HCT116 (cell line): ENCODE measurements at regions not wholly inside any gene's neighbourhood (a gene's known extent, or its start where the extent isn't known, plus 50 kb on each side); places are given as distances from the start of the nearest gene placed in this dataset.

Experiments used
- ATAC-seq: fragments of 200-7000 bp; cut with Tn5 transposase; 2 replicates; pipeline ENCODE4 v1.9.1; 2020; ENCODE audit warnings: mild to moderate bottlenecking, moderate library complexity
- BruUV-seq: library from RNA; stranded (reverse); fragments of 400-500 nt; replicated peaks from 2 replicates; lab custom pipeline; 2021; lab: Mats Ljungman, UMichigan
- CTCF ChIA-PET: fragments of 300-600 bp; sonication (Branson Sonifier 250); formaldehyde crosslinking; loops from one replicate; lab custom pipeline; 2021; ENCODE audit warnings: antibody characterized with exemption; lab: Charles Lee
- POLR2A ChIA-PET: fragments of 300-600, 350-600 bp; sonication (Branson Sonifier 250); formaldehyde crosslinking; loops from one replicate; lab custom pipeline; 2021; ENCODE audit warnings: antibody characterized with exemption; lab: Charles Lee
- RAD21 ChIA-PET, 2 experiments: fragments of 300-600 bp; sonication (Branson Sonifier 250); formaldehyde crosslinking; loops; one replicate each; lab custom pipeline; 2023; ENCODE audit warnings: low total read pairs in 2 of 2; ENCODE audit not compliant: uncharacterized antibody in 2 of 2, unreplicated experiment in 2 of 2, low non-redundant PET in 1 of 2; lab: Charles Lee
- DNase-seq: peaks from one replicate; pipeline ENCODE4 v3.0.0-alpha.2; 2010; ENCODE audit warnings: low read depth, low spot score
- H2AFZ ChIP-seq: fragments of 200-600 bp; shearing (Covaris generic), sonication (generic); 2 replicates; pipeline ENCODE4 v1.6.1; 2017; ENCODE audit warnings: low read depth, mixed run types, mixed read lengths, antibody characterized with exemption, low read length; ENCODE audit not compliant: poor library complexity, severe bottlenecking
- H3K27ac ChIP-seq: 2 replicates; pipeline ENCODE4 v1.5.1; 2012; ENCODE audit warnings: low read depth, low read length
- H3K27me3 ChIP-seq: fragments of 200-600 bp; sonication (generic); 2 replicates; pipeline ENCODE4 v1.6.1; 2016; ENCODE audit warnings: mixed run types, low read length, mixed read lengths; ENCODE audit not compliant: insufficient read depth
- H3K36me3 ChIP-seq, 2 experiments: fragments of 200-500 bp in 1 of 2; fragments of 200-600 bp in 1 of 2; sonication (Bioruptor generic) in 1 of 2; sonication (generic) in 1 of 2; 2 replicates each; pipeline versions ENCODE4 v1.5.1 to v1.6.1; 2014 to 2016; ENCODE audit warnings: low read length in 2 of 2, inconsistent platforms in 1 of 2, mixed read lengths in 1 of 2, mixed run types in 1 of 2; ENCODE audit not compliant: insufficient read depth in 2 of 2, control insufficient read depth in 1 of 2
- H3K4me1 ChIP-seq, 2 experiments: fragments of 200-600 bp in 1 of 2; sonication (generic) in 1 of 2; 2 replicates each; pipeline versions ENCODE4 v1.5.1 to v1.6.1; 2012 to 2017; ENCODE audit warnings: low read length in 2 of 2, inconsistent platforms in 1 of 2, mild to moderate bottlenecking in 1 of 2, mixed read lengths in 1 of 2, mixed run types in 1 of 2, moderate library complexity in 1 of 2; ENCODE audit not compliant: insufficient read depth in 2 of 2, control insufficient read depth in 1 of 2
- H3K4me2 ChIP-seq: fragments of 200-600 bp; sonication (generic); 2 replicates; pipeline ENCODE4 v1.6.1; 2017; ENCODE audit warnings: mixed run types, low read length, mixed read lengths
- H3K4me3 ChIP-seq, 2 experiments: fragments of 200-600 bp in 1 of 2; sonication (generic) in 1 of 2; replicated peaks in 1 of 2; 2 replicates each; pipeline ENCODE4 v1.5.1; 2011 to 2016; ENCODE audit warnings: low read length in 2 of 2, control low read depth in 1 of 2, low read depth in 1 of 2, mild to moderate bottlenecking in 1 of 2, mixed read lengths in 1 of 2, mixed run types in 1 of 2
- H3K79me2 ChIP-seq: fragments of 200-600 bp; sonication (generic); 2 replicates; pipeline ENCODE4 v1.6.1; 2017; ENCODE audit warnings: mild to moderate bottlenecking, mixed run types, low read length, moderate library complexity, mixed read lengths; ENCODE audit not compliant: insufficient read depth
- H3K9ac ChIP-seq: fragments of 200-600 bp; sonication (generic); 2 replicates; pipeline ENCODE4 v1.6.1; 2016; ENCODE audit warnings: low read length, mixed read lengths
- H3K9me2 ChIP-seq: fragments of 200-600 bp; sonication (generic), shearing (Covaris generic); 2 replicates; pipeline ENCODE4 v1.6.1; 2017; ENCODE audit warnings: mixed run types, mild to moderate bottlenecking, moderate library complexity; ENCODE audit not compliant: insufficient read depth
- H3K9me3 ChIP-seq, 2 experiments: fragments of 200-500 bp in 1 of 2; fragments of 200-600 bp in 1 of 2; sonication (Bioruptor generic) in 1 of 2; sonication (generic) in 1 of 2; 2 replicates each; pipeline ENCODE4 v1.6.1; 2014 to 2017; ENCODE audit warnings: low read length in 2 of 2, mixed read lengths in 2 of 2, inconsistent platforms in 1 of 2, low read depth in 1 of 2, mild to moderate bottlenecking in 1 of 2, mixed run types in 1 of 2, moderate library complexity in 1 of 2; ENCODE audit not compliant: control insufficient read depth in 1 of 2, insufficient read depth in 1 of 2
- H4K20me1 ChIP-seq: fragments of 200-600 bp; sonication (generic), shearing (Covaris generic); 2 replicates; pipeline ENCODE4 v1.6.1; 2017; ENCODE audit warnings: mixed run types, mild to moderate bottlenecking, moderate library complexity; ENCODE audit not compliant: insufficient read depth
- CEBPB ChIP-seq: IDR thresholded peaks from 2 replicates; pipeline ENCODE4 v1.6.1; 2012; ENCODE audit warnings: low read depth
- ELF1 ChIP-seq: IDR thresholded peaks from 2 replicates; pipeline ENCODE4 v1.6.1; 2012; ENCODE audit warnings: low read depth, borderline replicate concordance
- EZH2 ChIP-seq: fragments of 200-600 bp; sonication (generic); IDR thresholded peaks from 2 replicates; pipeline ENCODE4 v1.6.1; 2017; ENCODE audit warnings: antibody characterized with exemption, mixed run types
- EZH2phosphoT487 ChIP-seq: fragments of 200-600 bp; IDR thresholded peaks from 2 replicates; pipeline ENCODE4 v1.6.1; 2018; ENCODE audit warnings: antibody characterized with exemption, borderline replicate concordance
- JUND ChIP-seq: IDR thresholded peaks from 2 replicates; pipeline ENCODE4 v1.6.1; 2012
- MAX ChIP-seq: IDR thresholded peaks from 2 replicates; pipeline ENCODE4 v1.6.1; 2012
- POLR2A ChIP-seq: IDR thresholded peaks from 2 replicates; pipeline ENCODE4 v1.7.0; 2011; ENCODE audit warnings: borderline replicate concordance; ENCODE audit not compliant: insufficient read depth, insufficient read length; ENCODE audit errors: extremely low read depth
- RAD21 ChIP-seq: IDR thresholded peaks from 2 replicates; pipeline ENCODE4 v1.6.1; 2012; ENCODE audit warnings: low read depth, mild to moderate bottlenecking
- REST ChIP-seq: IDR thresholded peaks from 2 replicates; pipeline ENCODE4 v1.6.1; 2012; ENCODE audit warnings: low read depth
- SIN3A ChIP-seq: IDR thresholded peaks from 2 replicates; pipeline ENCODE4 v1.6.1; 2012; ENCODE audit warnings: low read depth
- SP1 ChIP-seq: IDR thresholded peaks from 2 replicates; pipeline ENCODE4 v1.6.1; 2012; ENCODE audit warnings: low read depth
- SRF ChIP-seq: IDR thresholded peaks from 2 replicates; pipeline ENCODE4 v1.6.1; 2012; ENCODE audit warnings: low read depth
- TCF7L2 ChIP-seq: IDR thresholded peaks from 2 replicates; pipeline ENCODE4 v1.7.0; 2011; ENCODE audit warnings: borderline replicate concordance, inconsistent platforms; ENCODE audit not compliant: insufficient read depth, insufficient read length; ENCODE audit errors: extremely low read depth
- YY1 ChIP-seq: IDR thresholded peaks from 2 replicates; pipeline ENCODE4 v1.6.1; 2011; ENCODE audit warnings: low read length, low read depth, moderate library complexity, mild to moderate bottlenecking; ENCODE audit not compliant: insufficient replicate concordance; ENCODE audit errors: extremely low read depth
- ZBTB33 ChIP-seq: IDR thresholded peaks from 2 replicates; pipeline ENCODE4 v1.6.1; 2011; ENCODE audit warnings: mild to moderate bottlenecking, low read length, moderate library complexity; ENCODE audit not compliant: insufficient replicate concordance; ENCODE audit errors: extremely low read depth
- ZFX ChIP-seq: fragments of 450-650 bp; IDR thresholded peaks from 2 replicates; pipeline ENCODE4 v1.6.1; 2017
- intact Hi-C: fragments of 100-400 bp; cut with micrococcal nuclease; formaldehyde crosslinking; loops from 2 replicates; pipeline ENCODE4 v1.10.0; 2022

- H3K9me2 ChIP-seq = no peaks in the 10 kb centered on the region
- no peak overlapping the region for H3K4me2 ChIP-seq
- no TSS peak for BruUV-seq
- H3K27me3 ChIP-seq = no peaks in the 10 kb centered on the region
- H3K36me3 ChIP-seq = no peaks in the 10 kb centered on the region
- intact Hi-C loops = no loop called here
- no peak overlapping the region for H2AFZ ChIP-seq
- no peak overlapping the region for H3K4me3 ChIP-seq
- ChIA-PET CTCF (no interaction called here), POLR2A (no interaction called here), RAD21 (no interaction called here)
- H3K9me3 ChIP-seq = no peaks in the 10 kb centered on the region
- no peaks in the 10 kb centered on the region for H4K20me1 ChIP-seq
- no peak overlapping the region for H3K9ac ChIP-seq
- peaks cover 22% of the 10 kb centered on the region for H3K79me2 ChIP-seq
- ATAC-seq (no peak), DNase-seq (no peak)
- H3K27ac ChIP-seq = no peak overlapping the region
- peaks cover 33 to 37% of the 10 kb centered on the region in 2 experiments for H3K4me1 ChIP-seq
- TF ChIP-seq RAD21 = no peak
- no peak for TF ChIP-seq ZBTB33
- no peak for TF ChIP-seq SRF
- TF ChIP-seq REST = no peak
- no peak for TF ChIP-seq ELF1
- no peak for TF ChIP-seq ZFX
- TF ChIP-seq MAX = no peak
- TF ChIP-seq SP1 = no peak
- no peak for TF ChIP-seq TCF7L2
- no peak for TF ChIP-seq SIN3A
- TF ChIP-seq YY1 = no peak
- TF ChIP-seq POLR2A = no peak
- no peak for TF ChIP-seq EZH2phosphoT487
- no peak for TF ChIP-seq CEBPB
- TF ChIP-seq EZH2 = no peak
- no peak for TF ChIP-seq JUND
- TF ChIP-seq, all 23 proteins: peak for 0
Observed at GRCh38 chr1:84086616-84087015, 57.5 kb upstream of the PRKACB start.
